Stomach (tissue), 8 donors: ENCODE measurements at regions not wholly inside any gene's neighbourhood (a gene's known extent, or its start where the extent isn't known, plus 50 kb on each side); places are given as distances from the start of the nearest gene placed in this dataset.

Source experiments
- DNase-seq, 2 donors: peaks; one replicate each; pipeline versions ENCODE4 v3.0.0 to v3.0.0-alpha.2; 2013 to 2019
- H3K27ac ChIP-seq, 5 donors: fragments of 200-600 bp in 4 of 5; sonication (generic) in 4 of 5; one replicate each; pipeline ENCODE4 v1.5.1; 2013 to 2019; ENCODE audit warnings: mild to moderate bottlenecking in 1 of 5, moderate library complexity in 1 of 5
- H3K27me3 ChIP-seq, 3 donors: fragments of 200-600 bp; sonication (generic); one replicate each; pipeline ENCODE4 v1.5.1; 2017 to 2019; ENCODE audit warnings: mixed run types in 1 of 3
- H3K36me3 ChIP-seq, 4 donors: fragments of 200-600 bp; sonication (generic); 1 replicate in 3 of 4; 2 replicates in 1 of 4; pipeline ENCODE4 v1.5.1; 2016 to 2019
- H3K4me1 ChIP-seq, 4 donors: fragments of 200-600 bp; sonication (generic); one replicate each; pipeline ENCODE4 v1.5.1; 2016 to 2019
- H3K4me3 ChIP-seq, 4 donors: fragments of 200-600 bp; sonication (generic) in 3 of 4; one replicate each; pipeline ENCODE4 v1.5.1; 2016 to 2019; ENCODE audit warnings: mild to moderate bottlenecking in 1 of 4
- H3K9me3 ChIP-seq, 4 donors: fragments of 200-600 bp; sonication (generic); one replicate each; pipeline ENCODE4 v1.5.1; 2016 to 2019
- CTCF ChIP-seq, 7 experiments: fragments of 450-650 bp in 4 of 7; fragments of 200-600 bp in 3 of 7; sonication (generic) in 3 of 7; IDR thresholded peaks; one replicate each; pipeline ENCODE4 v1.5.1; 2016 to 2019; ENCODE audit warnings: antibody characterized with exemption in 7 of 7, control low read depth in 2 of 7, mild to moderate bottlenecking in 1 of 7
- EP300 ChIP-seq: sonication (generic); formaldehyde crosslinking; IDR thresholded peaks from one replicate; pipeline ENCODE4 v1.6.1; 2017; ENCODE audit warnings: antibody characterized with exemption
- POLR2A ChIP-seq, 4 donors: fragments of 450-650 bp; IDR thresholded peaks; one replicate each; pipeline ENCODE4 v1.6.1; 2016; ENCODE audit warnings: antibody characterized with exemption in 4 of 4, control low read depth in 2 of 4, mild to moderate bottlenecking in 1 of 4, moderate library complexity in 1 of 4
- POLR2AphosphoS5 ChIP-seq, 3 donors: sonication (generic); formaldehyde crosslinking; IDR thresholded peaks; one replicate each; pipeline ENCODE4 v1.6.1; 2016; ENCODE audit warnings: antibody characterized with exemption in 3 of 3
- WGBS, 5 donors: extraction: QIAGEN DNeasy Blood & Tissue Kit in 3 of 5; methylation state at CpG; one replicate each; pipeline versions ENCODE4 v1.1.5 to v1.1.7; 2013 to 2018; 5-methylcytosine and 5-hydroxymethylcytosine counted together
- intact Hi-C: fragments of 100-400 bp; cut with DNase I; formaldehyde crosslinking; loops from one replicate; pipeline ENCODE4 v1.15.1; 2023; ENCODE audit warnings: low total_unique reads
- donor health status: healthy with polysubstance abuse.
- donor health status: Bipolar disorder and iron deficiency.
- donor health status: healthy.

- no peak for DNase-seq
- Histone ChIP-seq H3K9me3 (no peaks in the 10 kb centered on the region), H3K4me1 (no peaks in the 10 kb centered on the region), H3K27me3 (no peaks in the 10 kb centered on the region), H3K36me3 (no peaks in the 10 kb centered on the region), H3K27ac (no peak overlapping the region), H3K4me3 (no peak overlapping the region)
- 88 to 96% (median 90%) methylated on average over 1 of the region's 1 CpG for WGBS, 5 donors
- no peak for TF ChIP-seq EP300
- no peak for TF ChIP-seq POLR2A (IDR thresholded peaks at IDR 0.05)
- no peak for TF ChIP-seq CTCF (IDR thresholded peaks at IDR 0.05)
- intact Hi-C loops = no loop called here
Observed at GRCh38 chr7:131267631-131268030, 60.0 kb upstream of the MKLN1 start.

- WGBS, 5 donors = 73 to 99% (median 96%) methylated on average over 2 of the region's 2 CpGs
- Histone ChIP-seq H3K4me1 (no peaks in the 10 kb centered on the region), H3K27ac (no peak overlapping the region), H3K27me3 (no peaks in the 10 kb centered on the region), H3K9me3 (no peaks in the 10 kb centered on the region), H3K4me3 (no peak overlapping the region), H3K36me3 (no peaks in the 10 kb centered on the region)
- TF ChIP-seq CTCF (IDR thresholded peaks at IDR 0.05) = no peak
- TF ChIP-seq EP300 = no peak
- TF ChIP-seq POLR2A (IDR thresholded peaks at IDR 0.05) = no peak
- no peak for TF ChIP-seq POLR2AphosphoS5 (IDR thresholded peaks at IDR 0.05)
- intact Hi-C loops = no loop called here
- DNase-seq = no peak
Observed at GRCh38 chr7:131268906-131269305, 58.8 kb upstream of the MKLN1 start.

GRCh38 chr7:131272086-131272485 lies 55.6 kb upstream of the MKLN1 start:
- no peak overlapping the region for H3K27ac ChIP-seq
- no peaks in the 10 kb centered on the region for H3K9me3 ChIP-seq
- no peaks in the 10 kb centered on the region for H3K4me1 ChIP-seq
- intact Hi-C loops = no loop called here
- DNase-seq = no peak
- no peak for TF ChIP-seq POLR2A (IDR thresholded peaks at IDR 0.05)
- TF ChIP-seq CTCF (IDR thresholded peaks at IDR 0.05) = no peak
- no peak for TF ChIP-seq POLR2AphosphoS5 (IDR thresholded peaks at IDR 0.05)
- TF ChIP-seq EP300 = no peak
- H3K36me3 ChIP-seq = no peaks in the 10 kb centered on the region
- 88 to 100% (median 96%) methylated on average over 1 of the region's 1 CpG for WGBS, 5 donors
- H3K27me3 ChIP-seq = no peaks in the 10 kb centered on the region
- H3K4me3 ChIP-seq = no peak overlapping the region

GRCh38 chr7:131274986-131275385 lies 52.7 kb upstream of the MKLN1 start:
- no peak for DNase-seq
- WGBS, 5 donors = 90 to 98% (median 95%) methylated on average over 2 of the region's 2 CpGs
- H3K27ac ChIP-seq = no peak overlapping the region
- H3K27me3 ChIP-seq = no peaks in the 10 kb centered on the region
- no peak for TF ChIP-seq EP300
- no peak for TF ChIP-seq POLR2A (IDR thresholded peaks at IDR 0.05)
- TF ChIP-seq POLR2AphosphoS5 (IDR thresholded peaks at IDR 0.05) = no peak
- no peak overlapping the region for H3K4me3 ChIP-seq
- H3K36me3 ChIP-seq = no peaks in the 10 kb centered on the region
- H3K9me3 ChIP-seq = no peaks in the 10 kb centered on the region
- intact Hi-C loops = no loop called here
- no peaks in the 10 kb centered on the region for H3K4me1 ChIP-seq

- H3K27ac ChIP-seq = no peak overlapping the region
- intact Hi-C loops = no loop called here
Observed at GRCh38 chr7:131276190-131276589, 51.5 kb upstream of the MKLN1 start.

More at GRCh38 chr7:131276190-131276589, 51.5 kb upstream of the MKLN1 start:
- H3K9me3 ChIP-seq = no peaks in the 10 kb centered on the region
- no peak for DNase-seq
- no peaks in the 10 kb centered on the region for H3K27me3 ChIP-seq
- WGBS, 5 donors = 80 to 88% (median 86%) methylated on average over 5 of the region's 5 CpGs
- H3K36me3 ChIP-seq = no peaks in the 10 kb centered on the region
- no peak overlapping the region for H3K4me3 ChIP-seq
- no peaks in the 10 kb centered on the region for H3K4me1 ChIP-seq
- TF ChIP-seq EP300 = no peak
- no peak for TF ChIP-seq CTCF (IDR thresholded peaks at IDR 0.05)
- no peak for TF ChIP-seq POLR2AphosphoS5 (IDR thresholded peaks at IDR 0.05)
- no peak for TF ChIP-seq POLR2A (IDR thresholded peaks at IDR 0.05)
